HT-29 (cell line): ENCODE measurements at regions not wholly inside any gene's neighbourhood (a gene's known extent, or its start where the extent isn't known, plus 50 kb on each side); places are given as distances from the start of the nearest gene placed in this dataset.

Experiments
- DNase-seq: peaks from one replicate; pipeline ENCODE4 v3.0.0-alpha.2; 2015; ENCODE audit warnings: low spot score

DNA sequence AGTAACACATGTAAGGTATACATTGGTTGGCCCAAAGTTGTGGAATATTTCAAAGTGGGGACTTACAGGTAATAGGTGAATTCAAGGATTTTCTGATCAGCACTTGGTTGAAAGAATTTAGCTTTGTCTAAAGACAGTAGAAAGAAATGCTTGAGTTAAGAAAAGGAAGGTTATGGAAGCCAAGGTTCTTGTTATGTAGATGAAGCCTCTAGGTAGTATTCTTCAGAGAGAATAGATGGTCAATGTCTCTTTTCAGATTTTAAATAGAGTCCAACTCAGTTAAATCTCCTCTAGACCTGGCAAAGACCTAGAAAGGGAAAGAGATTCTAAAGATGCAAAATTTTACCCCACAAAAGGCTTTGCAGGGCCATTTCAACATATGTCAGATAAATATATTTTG, 157.4 kb downstream of the ANKRD30B start:
- DNase-seq = no peak

DNA sequence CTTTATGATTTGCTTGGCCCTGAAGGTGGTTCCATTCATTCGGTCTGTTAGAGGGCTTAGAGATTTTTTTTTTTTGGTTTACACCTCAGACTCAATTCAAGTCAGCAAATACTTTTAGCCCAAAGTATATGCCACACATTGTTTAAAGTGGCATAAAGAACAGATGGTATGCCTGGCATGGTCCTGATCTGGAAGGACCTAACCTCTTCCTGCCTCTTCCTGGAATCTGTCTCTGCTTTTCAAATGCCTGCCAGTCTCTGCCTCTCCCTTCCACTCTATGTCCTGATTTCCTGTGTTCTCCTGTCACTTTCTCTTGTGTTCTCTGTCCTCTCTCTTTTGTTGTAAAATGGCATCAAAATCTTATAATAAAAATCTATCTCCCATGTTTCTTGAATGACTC, 158.0 kb downstream of the ANKRD30B start:
- DNase-seq = no peak

DNA sequence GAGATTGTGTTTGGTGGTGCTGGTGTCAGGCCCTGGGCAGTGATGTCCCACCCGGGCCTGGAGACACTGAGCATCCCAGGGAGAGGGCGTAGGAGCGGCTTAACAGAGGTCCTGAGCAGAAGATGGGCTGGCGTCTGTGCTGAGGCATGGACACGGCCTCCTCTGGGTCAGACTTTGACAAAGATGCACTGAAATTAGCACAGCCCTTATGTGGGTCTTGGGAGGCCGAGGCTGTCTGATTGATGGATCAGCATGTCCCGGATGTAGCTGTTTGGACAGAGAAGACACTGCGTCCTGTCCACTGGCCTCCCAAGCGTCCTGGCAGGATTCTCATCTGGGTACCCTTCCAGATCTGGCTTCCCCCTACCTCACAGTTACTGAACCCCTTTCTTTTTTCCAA, 159.4 kb downstream of the ANKRD30B start:
- no peak for DNase-seq

DNA sequence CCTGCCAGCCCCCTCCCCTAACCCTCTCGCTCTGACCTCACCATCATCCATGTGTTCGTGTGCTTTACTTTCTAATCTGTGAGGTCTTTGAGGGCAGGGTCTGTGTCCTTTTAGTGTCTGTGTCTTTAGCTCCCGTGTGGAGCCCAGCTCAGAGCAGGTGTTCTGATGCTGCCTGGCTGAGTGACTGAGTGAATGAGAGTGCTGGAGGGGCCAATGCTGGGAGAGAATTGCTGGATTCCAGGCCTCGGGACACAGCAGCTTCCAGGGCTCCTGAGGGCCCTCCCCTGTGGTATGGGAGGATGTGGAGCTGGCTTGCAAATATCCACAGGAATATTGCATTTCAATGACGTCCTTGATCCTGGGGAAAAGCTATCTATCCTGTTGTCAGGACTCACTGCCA, 160.6 kb downstream of the ANKRD30B start:
- DNase-seq = no peak

DNA sequence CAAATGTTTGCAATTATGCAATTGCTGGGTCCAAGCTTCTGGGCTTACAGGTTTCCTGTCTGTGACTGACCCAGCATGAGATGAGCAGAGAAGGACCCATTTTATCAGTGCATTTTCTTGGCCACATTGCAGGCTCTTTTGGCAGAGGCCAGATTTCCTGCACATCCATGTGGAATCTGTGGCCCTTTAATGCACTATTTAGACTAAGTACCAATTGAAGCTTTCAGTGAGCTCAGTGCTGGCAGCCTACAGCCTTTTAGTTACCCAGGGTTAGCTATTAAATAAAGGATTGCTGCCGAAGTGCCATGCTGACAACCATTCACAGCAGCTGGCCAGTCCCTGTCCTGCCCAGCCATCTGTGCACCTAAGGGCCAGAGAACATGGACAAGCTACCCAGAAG, 165.0 kb downstream of the ANKRD30B start:
- no peak for DNase-seq

DNA sequence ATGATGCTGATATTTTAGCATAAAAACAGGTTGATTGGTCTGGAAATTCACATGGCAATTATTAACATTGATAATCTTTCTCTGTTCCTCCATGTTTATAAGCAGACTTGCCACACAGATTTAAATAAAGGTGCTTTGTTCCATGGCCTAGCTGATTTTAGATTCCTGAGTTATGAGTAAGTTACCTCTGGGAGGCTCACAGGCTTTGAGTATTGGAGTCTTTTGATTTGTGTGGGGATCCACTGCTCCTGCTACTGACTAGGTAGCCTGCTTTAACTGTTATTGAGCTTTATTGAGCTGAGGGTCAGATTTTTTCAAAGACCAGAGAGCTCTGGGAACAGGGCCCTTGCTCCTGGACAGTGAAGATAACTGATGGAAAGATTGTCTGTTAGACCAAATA, 166.1 kb downstream of the ANKRD30B start:
- peak; percentile 38 for DNase-seq

DNA sequence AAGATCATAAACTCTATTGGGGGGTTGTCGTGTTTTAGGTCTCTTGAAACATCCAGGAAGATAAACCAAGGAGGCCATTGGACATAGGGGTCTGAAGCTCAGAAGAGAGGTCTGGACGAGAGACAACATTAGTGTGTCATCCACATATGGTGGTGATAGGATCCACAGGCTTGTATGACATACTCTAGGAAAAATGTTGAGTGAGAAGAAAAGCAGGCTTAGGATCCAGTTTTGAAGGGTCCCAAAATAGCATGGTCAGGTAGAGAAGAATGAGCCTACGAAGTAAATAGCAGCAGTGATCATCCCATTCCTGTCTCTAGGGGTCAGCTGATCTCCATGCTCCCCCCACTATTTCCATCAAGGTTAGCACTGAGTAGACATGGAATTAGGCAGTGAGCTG, 166.8 kb downstream of the ANKRD30B start:
- no peak for DNase-seq

DNA sequence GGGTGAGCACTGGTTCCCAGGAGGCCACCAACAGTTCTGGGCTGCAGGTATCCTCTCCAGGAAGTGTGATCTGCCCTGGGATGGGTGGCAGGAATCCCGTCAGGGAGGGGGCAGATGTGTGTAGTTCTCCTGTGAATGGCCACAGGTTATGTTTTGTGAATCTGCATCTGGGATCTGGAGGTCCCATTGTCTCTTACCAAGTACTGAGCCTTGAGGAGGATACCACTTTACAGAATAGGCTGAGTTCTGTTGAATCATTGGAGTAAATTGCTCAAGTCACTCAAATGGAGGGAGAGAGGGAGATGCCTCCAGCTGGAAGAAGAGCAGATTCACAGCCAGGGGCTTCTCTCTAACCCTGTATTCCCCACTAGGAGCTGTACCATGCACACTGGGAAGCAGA, 168.2 kb downstream of the ANKRD30B start:
- DNase-seq = no peak

DNA sequence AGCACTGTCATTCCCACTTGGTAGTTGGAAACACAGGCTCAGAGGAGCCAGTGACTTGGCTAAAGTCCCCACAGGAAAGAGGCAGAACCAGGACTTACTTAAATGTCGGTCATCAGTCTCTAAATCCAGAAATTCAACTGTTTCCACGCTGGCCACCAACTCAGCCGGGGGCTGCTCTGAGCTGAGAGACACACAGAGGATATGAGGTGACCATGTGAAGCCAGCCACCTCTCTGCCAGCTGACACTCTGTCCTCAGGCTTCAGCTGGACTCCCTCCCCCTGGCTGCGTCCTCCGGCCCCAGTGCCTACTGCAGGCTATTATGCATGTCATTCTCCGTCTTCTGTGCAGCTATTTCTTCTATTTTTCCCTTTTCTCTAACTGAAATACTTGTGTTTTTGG, 168.9 kb downstream of the ANKRD30B start:
- no peak for DNase-seq

DNA sequence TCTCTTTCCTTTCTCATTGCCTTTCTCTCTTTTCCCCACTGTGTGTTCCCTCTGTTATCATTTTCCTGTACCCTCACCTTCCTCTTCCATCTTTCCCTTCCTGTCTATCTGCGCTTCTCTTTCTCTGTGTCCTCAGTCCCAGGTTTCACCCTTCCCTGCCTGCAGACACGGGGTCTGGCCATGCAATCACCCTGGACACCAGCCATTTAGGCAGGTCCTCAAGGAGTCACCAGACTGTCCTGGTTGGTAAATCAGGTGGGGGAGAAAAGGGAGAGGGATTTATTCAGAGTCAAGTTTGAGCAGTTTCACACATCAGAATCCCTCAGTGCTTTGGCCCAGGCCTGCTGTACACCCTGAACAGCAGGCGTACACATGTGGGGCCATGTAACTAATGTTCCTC, 169.3 kb downstream of the ANKRD30B start:
- DNase-seq = no peak

DNA sequence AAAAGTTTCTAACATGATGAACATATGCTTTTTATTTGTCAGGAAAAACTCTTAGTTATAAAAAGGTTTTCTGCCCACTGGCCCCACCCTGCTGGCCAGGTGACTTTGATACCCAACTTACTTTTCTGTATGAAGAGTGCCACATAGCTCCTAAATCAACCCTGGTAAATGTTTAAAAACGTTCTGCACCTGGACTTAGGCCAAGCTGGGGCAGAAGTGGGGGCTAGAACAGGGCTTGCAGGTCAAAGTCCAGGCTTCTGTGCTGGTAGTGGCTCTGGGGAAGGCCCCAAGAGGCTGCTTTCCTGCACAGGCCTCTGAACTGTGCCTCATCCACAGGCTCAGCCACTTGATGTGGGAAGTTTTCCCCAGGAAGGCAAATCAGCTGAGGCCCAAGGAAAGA, 171.7 kb downstream of the ANKRD30B start:
- peak; percentile 73 for DNase-seq

DNA sequence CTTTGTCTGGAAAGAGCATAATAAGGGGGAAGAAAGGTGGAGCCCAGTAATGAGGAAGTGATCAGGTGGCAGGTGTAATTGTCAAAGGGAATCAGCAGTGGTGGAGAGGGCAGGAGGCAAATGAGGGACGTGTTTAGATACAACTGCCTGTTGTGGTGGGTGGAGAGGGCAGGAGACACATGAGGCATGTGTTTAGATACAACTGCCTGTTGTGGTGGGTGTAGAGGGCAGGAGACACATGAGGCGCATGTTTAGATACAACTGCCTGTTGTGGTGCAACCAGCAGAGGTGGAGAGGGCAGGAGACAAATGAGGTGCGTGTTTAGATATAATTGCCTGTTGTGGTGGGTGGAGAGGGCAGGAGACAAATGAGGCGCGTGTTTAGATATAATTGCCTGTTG, 173.1 kb downstream of the ANKRD30B start:
- DNase-seq = peak; percentile 29

DNA sequence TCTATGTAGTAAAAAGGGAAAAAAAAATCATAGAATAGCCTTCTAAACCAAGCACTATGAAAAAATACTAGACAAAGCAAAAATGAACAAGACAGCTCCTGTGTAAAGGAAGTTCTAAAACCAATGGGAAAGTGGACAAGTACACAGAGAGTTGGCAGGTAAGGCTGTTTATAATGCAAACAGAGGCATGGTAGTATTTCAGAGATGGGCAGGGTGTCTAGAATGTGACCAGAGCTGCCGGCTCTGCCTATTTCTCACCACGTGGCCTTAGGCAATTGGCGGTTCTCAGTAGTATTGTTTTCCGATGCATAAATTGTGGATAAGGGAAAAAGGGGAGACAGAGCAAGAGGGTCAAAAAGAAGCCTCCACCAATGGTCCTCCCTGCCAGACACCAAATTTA, 173.6 kb downstream of the ANKRD30B start:
- peak; percentile 24 for DNase-seq

DNA sequence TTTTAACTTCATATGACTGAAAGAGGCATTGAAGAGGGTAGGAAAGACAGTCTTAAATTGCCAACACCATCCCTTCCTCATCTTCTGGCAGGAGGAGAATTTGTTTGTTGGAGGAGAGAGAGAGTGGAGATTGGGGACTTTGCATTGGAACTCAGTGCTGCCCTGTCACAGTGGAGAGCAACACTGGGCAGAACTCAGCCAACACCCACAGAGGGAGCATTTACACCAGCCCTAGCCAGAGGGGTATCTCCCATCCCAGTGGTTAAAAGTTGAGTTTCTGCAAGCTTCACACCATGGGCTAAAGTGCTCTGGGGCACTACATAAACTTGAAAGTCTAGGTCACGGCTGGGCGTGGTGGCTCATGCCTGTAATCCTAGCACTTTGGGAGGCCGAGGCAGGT, 174.1 kb downstream of the ANKRD30B start:
- no peak for DNase-seq

DNA sequence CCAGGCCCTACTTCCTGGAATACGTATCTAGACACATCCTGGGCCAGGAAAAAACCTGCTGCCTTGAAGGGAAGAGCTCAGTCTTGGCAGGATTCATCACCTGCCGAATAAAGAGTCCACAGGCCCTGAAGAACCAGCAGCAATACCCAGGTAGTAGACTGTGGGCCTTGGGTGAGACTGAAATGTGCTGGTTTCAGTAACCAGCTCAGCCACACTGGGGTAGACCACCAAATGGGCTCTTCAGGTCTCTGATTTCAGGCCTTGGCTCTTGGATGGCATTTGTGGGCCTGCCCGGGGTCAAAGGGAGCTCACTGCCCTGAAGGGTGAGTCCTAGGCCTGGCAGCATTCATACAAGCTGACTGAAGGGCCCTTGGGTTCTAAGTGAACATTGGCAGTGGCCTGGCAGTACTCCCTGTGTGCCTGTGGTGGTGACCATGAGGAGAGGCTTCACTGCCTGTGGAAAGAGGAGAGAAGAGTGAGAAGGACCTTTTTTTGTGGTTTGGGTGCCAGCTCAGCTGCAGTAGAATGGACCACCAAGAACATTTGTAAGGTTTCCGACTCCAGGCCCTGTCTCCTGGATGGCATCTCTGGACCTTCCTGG, 175.1 kb downstream of the ANKRD30B start:
- no peak for DNase-seq

DNA sequence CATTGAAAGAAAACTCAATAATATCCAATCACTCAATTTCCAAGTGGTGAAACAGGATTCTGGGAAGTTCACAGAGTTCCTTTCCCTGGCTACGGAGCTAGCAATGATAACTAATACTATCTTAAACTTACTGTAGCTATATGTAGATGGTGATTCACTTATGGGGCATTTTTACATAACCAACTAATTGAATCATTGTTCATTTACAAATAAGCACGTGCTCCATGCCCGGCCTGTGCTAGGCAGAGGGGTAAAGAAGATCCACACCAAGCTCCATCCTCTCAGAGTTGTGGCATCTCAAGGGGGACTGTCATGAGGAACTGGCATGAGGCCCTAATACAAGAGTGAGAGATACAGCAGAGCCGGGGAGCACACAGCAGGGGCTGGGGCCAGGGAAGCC, 176.3 kb downstream of the ANKRD30B start:
- no peak for DNase-seq

DNA sequence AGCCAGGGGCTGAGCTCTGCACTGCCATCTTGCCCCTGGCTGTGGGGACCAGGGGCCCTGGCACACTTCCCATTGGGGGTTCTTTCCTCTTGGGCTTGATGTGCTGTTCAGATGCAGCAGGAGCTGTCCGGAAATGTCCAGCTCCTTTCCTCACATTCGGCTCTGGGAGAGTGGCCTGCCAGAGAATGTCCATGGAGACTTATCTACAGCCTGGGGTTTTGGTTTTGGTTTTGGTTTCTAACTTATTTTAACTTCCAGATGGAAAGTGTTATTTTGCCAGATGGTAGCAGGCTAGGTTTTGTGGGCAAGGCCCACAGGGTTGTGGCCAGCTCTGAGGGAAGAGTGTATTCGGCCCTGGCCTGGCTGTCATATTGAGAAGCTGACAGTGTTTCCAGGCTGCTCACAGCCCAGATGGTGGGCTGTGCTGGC, 177.3 kb downstream of the ANKRD30B start:
- no peak for DNase-seq

DNA sequence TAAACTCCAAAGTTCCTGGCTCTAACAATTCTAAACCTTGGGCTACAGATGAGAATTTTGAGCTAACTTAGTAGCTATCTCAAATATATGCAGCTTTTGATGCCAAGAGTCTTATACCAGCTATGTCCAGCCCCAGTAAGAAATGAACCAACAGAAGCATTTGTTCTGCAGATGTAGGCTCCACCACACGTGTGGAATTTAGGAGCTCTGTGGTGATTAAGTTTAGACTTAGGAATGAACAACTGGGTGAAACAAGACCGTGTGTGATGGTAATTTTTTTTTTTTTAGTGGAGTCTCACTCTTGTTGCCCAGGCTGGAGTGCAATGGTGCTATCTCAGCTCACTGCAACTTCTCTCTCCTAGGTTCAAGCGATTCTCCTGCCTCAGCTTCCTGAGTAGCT, 179.7 kb downstream of the ANKRD30B start:
- no peak for DNase-seq

DNA sequence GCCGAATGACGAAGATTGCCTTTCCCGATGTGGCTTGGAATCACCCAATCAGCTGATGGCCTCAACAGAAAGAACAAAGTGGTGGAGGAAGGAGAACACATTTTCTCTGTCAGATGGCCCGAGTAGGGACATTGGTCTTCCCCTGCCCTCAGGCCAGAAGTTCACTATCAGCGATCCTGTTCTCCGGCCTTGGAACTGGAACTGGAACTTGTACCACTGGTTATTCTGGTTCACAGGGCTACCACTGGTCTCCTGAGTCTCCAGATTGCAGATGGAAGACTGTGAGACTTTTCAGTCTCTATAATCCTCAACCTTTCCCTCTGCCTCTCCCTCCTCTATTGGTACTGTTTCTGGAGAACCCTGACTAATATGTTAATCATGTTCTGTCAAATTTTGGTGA, 180.4 kb downstream of the ANKRD30B start:
- DNase-seq = peak; percentile 86

DNA sequence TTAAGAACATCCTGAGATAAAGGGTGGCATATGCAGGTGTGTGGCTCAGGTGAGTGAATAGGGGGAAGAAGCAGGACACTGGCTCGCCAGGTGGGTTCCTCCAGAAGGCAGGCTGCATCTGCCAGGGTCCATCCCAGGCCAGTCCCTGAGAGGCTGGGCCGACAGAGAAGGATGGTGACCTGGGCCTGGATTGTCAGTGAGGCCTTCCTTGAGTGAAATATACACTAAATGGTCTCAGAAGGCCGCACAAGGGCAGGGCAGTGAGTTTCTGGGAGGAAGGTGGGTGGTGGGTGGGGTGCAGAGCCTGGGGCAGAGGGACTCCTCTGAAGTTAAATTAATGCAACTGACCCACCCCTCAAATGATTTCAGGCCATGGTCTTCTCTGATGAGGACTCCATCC, 182.1 kb downstream of the ANKRD30B start:
- DNase-seq = no peak

DNA sequence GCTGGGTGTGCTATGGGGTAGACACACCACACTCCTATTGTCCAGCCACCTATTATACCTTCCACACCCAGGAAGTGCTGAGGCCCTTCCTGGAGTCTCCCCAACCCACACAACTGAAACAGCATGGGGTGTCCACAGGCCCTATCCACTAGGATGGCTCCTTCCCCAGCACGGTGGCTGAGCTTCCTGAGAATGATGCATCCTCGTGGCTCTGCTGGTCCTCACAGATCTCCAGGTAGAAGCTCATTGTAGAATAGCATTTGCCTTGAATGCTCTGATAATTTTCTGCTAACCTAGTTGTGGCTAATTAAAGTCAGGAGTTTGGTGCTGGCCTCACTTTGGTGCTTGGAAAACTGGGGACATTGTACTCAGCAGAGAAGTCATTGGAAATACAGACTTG, 182.6 kb downstream of the ANKRD30B start:
- no peak for DNase-seq

DNA sequence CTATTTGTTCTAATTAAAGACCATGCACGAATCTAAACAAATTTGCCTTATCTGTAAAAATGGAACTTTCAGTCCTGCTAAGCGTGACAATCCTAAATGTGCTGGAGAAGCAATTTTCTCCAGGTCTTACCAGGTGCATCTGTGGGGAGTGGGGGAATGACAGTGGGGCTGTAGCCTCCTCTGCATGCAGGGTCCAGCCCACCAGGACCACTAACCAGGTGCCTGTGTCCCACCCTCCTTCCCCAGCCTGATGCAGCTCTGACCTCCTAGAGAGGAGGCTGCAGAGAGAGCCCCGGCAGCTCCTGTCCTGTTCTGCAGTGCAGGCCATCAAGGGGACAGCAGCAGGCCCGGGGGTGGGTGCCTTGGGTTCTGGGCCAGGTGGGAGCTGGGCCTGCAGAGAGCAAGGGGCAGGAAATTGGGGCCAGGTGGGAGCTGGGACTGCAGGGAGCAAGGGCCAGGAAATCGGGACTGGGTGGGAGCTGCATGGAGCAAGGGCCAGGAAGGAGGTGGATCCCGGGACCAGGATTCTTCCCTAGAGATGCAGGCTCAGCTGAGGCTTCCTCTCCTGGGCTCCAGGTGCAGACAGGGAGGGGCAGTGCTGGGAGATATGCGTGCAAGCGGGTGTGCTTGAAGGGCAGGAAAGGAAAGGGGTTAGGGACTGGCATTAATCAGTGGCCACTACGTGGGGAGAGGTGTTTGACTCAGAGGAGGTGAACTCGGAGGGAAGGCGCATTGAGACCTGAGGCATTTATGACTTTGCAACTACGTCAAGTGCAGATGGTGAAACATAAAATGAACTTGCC, 185.3 kb downstream of the ANKRD30B start:
- DNase-seq = no peak

DNA sequence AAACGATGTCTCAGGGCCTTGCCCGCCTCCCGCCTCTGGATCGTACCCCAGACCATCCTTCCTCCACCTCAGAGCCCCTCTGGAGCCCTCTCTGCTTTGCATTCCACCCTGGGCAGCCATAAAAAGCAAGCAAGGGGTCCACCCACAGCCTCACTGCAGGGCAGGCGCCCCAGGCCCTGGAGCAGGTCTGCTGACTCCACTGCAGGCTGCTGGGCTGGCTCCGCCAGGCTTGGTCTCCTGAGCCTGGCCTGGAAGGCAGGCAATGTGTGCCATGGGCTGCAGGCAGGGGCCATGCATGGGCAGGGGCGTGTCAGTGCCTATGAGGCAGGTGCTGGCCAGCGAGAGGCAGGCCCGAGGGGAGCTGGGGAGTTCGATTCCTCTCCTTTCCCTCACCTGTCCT, 186.0 kb downstream of the ANKRD30B start:
- DNase-seq = no peak

DNA sequence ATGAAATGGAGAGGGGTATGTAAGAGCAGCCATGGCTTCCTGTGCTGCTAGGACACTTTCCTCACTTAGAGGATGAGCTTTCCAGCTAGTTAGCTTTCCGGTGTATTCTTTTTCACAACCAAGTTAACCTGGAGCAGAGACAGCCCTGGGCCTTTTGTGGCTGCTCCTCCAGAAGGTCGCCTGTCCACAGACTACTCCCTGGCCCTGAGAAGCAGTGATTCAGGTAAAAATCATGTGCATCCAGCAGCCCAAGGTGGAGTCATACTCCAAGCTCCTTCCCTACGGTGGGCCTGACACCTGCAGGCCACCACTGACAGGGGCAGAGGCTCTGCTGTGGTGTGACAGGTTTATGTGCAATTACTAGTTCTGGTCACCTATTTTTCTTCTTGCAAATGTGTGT, 187.2 kb downstream of the ANKRD30B start:
- DNase-seq = peak; percentile 41
